Stimulated activated CD4-positive, alpha-beta T cell treated with anti-CD3 and anti-CD28 coated beads, Interleukin-12 subunit alpha, Interleukin-12 subunit beta, amount 100 ng/mL, for 4 hours (primary cell): ENCODE measurements at regions not wholly inside any gene's neighbourhood (a gene's known extent, or its start where the extent isn't known, plus 50 kb on each side); places are given as distances from the start of the nearest gene placed in this dataset.
"Not testable (repeated sequence)": the region's sequence is repeated elsewhere in the genome, so short reads cannot be mapped to it uniquely, and the experiment has no call there.

ENCODE experiments used
- DNase-seq: peaks from one replicate; pipeline ENCODE4 v3.0.0-alpha.2; 2020

DNA sequence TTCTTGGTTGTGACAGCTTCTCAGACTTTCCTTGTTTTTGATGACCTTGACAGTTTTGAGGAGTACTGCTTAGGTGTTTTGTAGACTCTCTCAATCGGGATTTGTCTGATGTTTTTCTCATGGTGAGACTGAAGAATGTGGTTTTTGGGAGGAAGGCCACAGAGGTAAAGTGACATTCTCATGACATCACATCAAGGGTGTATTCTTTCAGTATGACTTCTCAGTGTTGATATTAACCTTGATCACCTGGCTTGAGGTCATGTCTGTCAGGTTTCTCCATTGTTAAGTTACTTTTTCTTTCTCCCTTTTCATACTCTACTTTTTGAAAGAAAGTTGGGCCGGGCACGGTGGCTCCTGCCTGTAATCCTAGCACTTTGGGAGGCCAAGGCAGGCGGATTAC, 269.9 kb downstream of the ZNF37A start:
- DNase-seq = not testable (repeated sequence)

- DNase-seq = not testable (repeated sequence)
Measured at GRCh38 chr10:38365917-38366316, 271.8 kb downstream of the ZNF37A start.

DNA sequence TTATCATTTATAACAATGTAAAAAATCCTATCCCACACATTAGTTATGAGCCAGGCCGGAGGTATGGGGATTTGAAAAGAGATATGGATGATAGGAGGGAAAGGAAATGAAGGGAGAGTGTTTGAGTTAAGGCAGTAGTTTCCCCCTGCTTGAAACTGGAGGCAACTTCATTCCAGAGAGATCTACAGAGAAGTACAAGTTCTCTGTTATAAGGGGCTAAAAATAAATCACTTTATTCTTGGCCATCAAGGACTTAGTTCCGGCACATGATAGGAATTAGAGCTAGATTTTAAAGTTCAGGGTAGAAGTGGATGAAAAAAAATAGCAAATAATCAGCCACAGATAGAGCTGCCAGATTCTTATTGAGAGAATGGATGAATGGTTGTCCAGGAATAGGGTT, 289.7 kb downstream of the ZNF37A start:
- not testable (repeated sequence) for DNase-seq

DNA sequence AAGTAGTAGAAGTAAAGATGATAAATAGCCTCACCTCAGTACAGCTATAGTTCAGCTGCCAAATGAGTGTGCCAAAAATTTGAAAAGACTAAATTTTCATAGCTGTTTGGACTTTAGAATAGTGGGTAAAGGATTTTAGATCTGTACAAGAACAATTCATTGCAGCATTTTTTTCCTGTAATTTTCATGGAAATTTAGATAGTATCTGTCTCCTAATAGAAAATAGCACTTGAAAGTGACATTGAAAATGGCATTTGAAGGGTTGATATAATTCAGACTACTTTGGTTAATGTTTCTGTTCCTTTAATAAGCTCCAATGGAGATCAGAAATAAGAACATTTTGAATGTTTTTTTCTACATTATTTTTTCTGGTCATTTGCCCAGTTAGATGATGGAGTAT, 292.7 kb downstream of the ZNF37A start:
- not testable (repeated sequence) for DNase-seq

DNA sequence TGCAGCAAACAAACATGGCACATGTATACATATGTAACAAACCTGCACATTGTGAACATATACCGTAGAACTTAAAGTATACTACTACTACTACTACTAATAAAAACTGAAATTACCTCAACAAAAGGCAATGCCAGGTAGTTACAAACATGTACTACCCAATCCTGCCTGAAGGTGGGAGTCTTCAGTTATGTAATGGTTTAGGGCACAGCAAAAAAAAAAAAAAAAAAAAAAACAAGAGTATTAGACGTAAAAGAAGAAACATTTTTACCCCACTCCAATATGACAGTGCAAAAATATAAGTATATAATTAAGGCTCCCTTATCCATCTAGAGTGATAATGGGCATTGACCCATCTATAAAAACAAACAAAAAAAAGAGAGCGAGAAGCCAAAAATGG, 296.6 kb downstream of the ZNF37A start:
- not testable (repeated sequence) for DNase-seq

DNA sequence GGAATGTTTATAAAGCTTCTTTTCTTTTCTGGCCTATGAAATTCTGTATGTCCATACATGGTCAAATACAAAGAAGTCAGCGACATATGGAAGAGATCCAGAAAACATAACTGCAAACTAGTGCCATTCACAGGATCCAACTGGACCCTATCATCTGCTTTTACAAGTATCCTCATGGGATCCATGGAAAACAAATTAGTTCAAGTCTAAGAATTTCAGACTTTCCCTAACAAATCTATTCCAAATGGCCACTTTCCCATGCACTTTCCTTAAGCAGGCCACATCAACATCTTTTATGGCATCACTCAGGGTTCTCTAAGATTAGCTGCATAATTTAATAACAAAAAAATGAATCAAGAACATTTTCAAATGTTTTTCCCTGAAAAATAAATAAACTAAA, 301.3 kb downstream of the ZNF37A start:
- DNase-seq = not testable (repeated sequence)

GRCh38 chr10:38396178-38396954, 302.2 kb downstream of the ZNF37A start:
- not testable (repeated sequence) for DNase-seq

GRCh38 chr10:38401565-38401964, 307.4 kb downstream of the ZNF37A start:
- not testable (repeated sequence) for DNase-seq

DNA sequence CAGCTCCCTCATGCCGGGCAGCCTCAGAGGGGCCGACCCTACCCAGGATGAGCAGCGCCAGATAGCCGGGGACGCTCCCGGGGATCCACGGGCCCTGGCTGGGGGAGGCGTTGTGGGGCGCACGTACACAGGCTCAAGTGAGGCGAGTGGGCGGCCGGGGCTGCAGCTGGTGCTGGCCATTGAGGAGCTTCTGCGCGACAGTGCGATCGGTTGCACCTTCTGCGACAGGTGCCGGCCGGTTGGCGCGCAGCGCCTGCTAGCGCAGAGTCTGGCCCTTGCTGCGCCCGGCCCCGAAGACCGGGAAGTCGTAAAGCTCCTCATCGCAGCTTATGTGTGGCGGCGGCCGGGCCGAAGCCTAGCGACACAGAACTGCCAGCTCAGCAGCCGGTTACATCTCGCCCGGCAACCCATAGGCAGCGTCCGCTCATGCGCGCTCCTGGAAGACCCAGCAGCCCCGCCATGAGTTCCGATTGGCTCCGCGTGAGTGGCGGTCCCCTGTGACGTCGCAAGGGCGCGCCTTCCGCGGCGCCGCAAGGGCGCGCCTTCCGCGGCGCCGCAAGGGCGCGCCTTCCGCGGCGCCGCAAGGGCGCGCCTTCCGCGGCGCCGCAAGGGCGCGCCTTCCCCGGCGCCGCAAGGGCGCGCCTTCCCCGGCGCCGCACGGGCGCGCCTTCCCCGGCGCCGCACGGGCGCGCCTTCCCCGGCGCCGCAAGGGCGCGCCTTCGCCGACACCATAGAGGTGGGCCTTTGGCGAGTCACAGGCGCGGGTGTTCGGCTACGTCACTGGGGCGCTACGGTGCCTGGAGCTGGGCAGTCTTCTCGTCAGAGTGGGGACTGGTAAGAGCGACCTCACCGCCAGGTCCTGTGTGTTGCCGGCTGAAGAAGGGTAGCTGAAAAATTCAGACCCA, 308.6 kb downstream of the ZNF37A start:
- peak; percentile 89 for DNase-seq

DNA sequence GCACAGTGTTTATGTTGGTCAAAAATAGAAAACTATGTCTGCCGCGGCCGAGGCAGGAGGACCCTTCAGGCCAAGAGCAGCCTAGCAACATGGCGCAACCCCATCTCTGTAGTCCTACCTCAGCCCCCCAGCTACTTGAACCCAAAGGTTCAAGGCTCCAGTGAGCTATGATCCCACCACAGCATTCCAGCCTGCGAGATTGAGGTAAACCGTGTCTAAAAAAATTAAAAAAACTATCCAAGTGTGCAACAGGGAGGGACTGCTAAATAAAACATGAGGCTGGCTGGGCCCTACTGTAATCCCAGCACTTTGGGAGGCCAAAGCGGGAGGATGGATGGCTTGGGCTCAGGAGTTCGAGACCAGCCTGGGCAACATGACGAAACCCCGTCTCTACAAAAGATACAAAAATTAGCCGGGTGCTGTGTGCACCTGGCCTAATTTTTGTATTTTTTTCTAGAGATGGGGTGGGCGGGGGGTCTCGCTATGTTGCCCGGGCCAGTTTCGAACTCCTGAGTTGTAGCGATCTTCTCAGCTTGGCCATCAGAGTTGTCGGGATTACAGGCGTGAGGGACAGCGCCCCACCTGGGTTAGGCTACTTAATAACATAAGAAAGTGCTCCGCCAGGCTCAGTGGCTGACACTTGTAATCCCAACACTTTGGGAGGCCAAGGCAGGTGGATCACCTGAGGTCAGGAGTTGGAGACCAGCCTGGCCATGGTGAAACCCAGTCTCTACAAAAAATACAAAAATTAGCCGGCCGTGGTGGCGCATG, 309.4 kb downstream of the ZNF37A start:
- DNase-seq = not testable (repeated sequence)

DNA sequence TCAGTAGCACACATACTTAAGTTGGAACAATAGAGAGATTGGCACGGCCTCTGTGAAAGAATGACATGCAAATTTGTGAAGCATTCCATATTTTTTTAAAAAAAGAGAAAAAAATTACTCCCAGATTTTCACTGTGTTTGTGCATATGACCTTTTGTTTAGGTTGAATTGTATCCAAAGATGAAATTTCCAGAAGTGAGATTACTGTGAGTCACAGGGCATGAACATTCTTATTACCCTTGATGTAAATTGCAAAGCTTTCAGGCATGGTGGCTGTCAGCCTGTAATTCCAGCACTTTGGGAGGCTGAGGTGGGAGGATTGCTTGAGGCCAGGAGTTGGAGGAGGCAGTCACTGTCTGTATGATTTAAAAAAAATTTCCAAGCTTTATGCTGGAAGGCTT, 329.5 kb downstream of the ZNF37A start:
- DNase-seq = not testable (repeated sequence)

GRCh38 chr10:38430242-38430641, 336.1 kb downstream of the ZNF37A start:
- not testable (repeated sequence) for DNase-seq

GRCh38 chr10:38437359-38437758, 343.2 kb downstream of the ZNF37A start:
- not testable (repeated sequence) for DNase-seq

DNA sequence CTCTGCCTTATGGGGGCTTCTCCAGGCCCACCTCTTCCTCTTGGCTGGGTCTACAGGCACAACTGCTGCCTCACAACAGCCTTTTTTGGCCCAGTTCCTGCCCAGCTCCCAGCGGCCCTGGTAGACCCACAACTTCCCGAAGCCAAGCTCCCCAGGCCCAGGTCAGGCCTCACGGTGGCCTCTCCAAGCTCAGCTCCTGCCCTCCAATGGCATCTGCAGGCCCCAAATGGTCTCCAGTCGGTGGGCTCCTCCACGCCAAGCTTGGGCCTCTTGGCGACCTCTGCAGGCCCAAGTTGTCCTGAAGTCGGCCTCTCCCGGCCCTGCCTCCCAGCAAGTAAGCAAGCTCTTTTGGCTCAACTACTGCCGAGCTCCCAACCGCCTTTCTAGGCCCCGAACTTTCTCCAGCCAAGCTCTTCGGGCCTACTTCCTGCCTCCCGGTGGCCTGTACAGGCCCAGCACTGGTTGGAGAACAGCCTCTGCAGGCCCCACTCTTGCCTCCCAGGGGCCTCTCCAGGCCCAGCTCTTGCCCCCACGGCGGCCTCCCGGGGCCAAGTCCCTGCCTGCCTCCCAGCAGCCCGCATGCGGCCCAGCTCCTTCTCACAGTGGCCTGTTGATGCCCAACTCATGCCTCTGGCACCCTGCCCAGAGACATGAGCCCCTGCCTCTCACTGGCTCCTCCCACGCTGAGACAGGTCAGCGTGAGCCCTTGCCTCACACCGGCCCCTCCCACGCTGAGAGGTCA, 354.6 kb downstream of the ZNF37A start:
- not testable (repeated sequence) for DNase-seq

DNA sequence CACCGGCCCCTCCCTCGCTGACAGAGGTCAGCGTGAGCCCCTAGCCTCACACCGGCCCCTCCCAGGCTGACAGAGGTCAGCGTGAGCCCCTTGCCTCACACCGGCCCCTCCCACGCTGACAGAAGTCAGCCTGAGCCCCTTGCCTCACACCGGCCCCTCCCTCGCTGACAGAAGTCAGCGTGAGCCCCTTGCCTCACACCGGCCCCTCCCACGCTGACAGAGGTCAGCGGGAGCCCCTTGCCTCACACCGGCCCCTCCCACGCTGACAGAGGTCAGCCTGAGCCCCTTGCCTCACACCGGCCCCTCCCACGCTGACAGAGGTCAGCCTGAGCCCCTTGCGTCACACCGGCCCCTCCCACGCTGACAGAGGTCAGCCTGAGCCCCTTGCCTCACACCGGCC, 355.5 kb downstream of the ZNF37A start:
- not testable (repeated sequence) for DNase-seq

DNA sequence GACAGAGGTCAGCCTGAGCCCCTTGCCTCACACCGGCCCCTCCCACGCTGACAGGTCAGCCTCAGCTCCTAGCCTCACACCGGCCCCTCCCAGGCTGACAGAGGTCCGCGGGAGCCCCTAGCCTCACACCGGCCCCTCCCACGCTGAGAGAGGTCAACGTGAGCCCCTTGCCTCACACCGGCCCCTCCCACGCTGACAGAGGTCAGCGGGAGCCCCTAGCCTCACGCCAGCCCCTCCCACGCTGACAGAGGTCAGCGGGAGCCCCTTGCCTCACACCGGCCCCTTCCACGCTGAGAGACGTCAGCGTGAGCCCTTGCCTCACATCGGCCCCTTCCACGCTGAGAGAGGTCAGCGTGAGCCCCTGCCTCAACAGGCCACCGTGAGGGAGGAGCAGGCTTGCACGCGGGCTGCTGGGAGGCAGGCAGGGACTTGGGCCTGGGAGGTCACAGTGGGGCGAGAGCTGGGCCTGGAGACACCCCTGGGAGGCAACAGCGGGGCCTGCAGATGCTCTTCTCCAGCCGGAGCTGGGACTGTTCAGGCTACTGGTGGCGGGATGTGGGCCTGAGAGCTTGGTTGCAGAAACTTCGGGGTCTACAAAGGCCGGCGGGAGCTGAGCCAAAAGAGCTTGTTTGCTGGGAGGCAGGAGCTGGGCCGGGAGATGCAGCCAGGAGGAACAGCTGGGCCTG, 356.4 kb downstream of the ZNF37A start:
- DNase-seq = not testable (repeated sequence)

DNA sequence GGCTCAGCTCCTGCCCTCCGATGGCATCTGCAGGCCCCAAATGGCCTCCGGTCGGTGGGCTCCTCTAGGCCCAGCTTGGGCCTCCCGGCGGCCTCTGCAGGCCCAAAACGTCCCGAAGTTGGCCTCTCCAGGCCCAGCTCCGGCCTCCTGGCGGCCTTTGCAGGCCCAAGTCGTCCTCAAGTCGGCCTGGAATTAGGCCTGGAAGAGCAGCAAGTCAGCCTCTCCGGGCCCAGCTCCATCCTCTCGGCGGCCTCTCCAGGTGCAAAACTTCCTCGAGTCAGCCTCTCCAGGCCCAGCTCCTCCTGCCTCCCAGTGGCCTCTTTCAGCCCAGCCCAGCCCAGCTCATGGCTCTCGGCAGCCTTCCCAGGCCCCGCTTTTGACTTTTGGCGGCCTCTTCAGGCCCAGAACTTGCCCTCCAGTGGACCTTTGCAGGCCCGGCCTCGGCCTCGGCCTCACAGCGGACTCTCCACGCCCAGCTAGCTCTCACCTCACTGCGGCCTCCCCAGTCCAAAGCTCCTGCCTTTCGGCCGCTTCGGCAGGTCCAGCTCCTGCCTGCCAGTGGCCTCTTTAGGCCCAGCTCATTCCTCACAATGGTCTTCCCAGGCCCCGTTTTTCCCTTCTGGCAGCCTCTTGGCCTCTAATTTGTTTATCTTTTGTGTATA, 357.3 kb downstream of the ZNF37A start:
- not testable (repeated sequence) for DNase-seq
